Activated CD4-positive, alpha-beta T cell treated with anti-CD3 and anti-CD28 coated beads, Interleukin-2, amount 10 ng/mL, durations not matched to agents 24 days and 14 days (primary cell): ENCODE measurements at regions not wholly inside any gene's neighbourhood (a gene's known extent, or its start where the extent isn't known, plus 50 kb on each side); places are given as distances from the start of the nearest gene placed in this dataset.
A peak's percentile ranks its signal among the peaks of the same experiment; 100 is the strongest.
"Not testable (repeated sequence)": the region's sequence is repeated elsewhere in the genome, so short reads cannot be mapped to it uniquely, and the experiment has no call there.

Experiments used
- DNase-seq: peaks from one replicate; pipeline ENCODE4 v3.0.0; 2022
- H3K27ac Mint-ChIP-seq: one replicate; pipeline ENCODE4 v1.8.0; 2022; ENCODE audit warnings: mild to moderate bottlenecking, mixed read lengths
- H3K27me3 Mint-ChIP-seq: one replicate; pipeline ENCODE4 v1.8.0; 2022; ENCODE audit warnings: mixed read lengths
- H3K36me3 Mint-ChIP-seq: one replicate; pipeline ENCODE4 v1.8.0; 2022; ENCODE audit warnings: low read depth, mild to moderate bottlenecking, mixed read lengths
- H3K4me1 Mint-ChIP-seq: one replicate; pipeline ENCODE4 v1.8.0; 2021; ENCODE audit warnings: mixed read lengths
- H3K4me3 Mint-ChIP-seq: one replicate; pipeline ENCODE4 v1.8.0; 2022; ENCODE audit warnings: mild to moderate bottlenecking, moderate library complexity, mixed read lengths
- H3K9me3 Mint-ChIP-seq: one replicate; pipeline ENCODE4 v1.8.0; 2021; ENCODE audit warnings: mixed read lengths
- intact Hi-C: fragments of 100-400 bp; cut with micrococcal nuclease; formaldehyde crosslinking; loops from one replicate; pipeline ENCODE4 v1.15.1; 2023

GRCh38 chr12:14239935-14240872 is 125.3 kb upstream of the ATF7IP start:
- Mint-ChIP-seq H3K36me3 (peaks cover 11% of the 10 kb centered on the region), H3K4me3 (peak overlapping the region; percentile 82), H3K27ac (peak overlapping the region; percentile 82), H3K4me1 (peaks cover 20% of the 10 kb centered on the region), H3K27me3 (no peaks in the 10 kb centered on the region), H3K9me3 (peaks cover 8% of the 10 kb centered on the region)
- no peak for DNase-seq
- intact Hi-C loops: loop anchor here (1.0 to 5.0 kb wide), 7 partner anchors 16 to 527 kb away; partner anchors contain the start of gene ATF7IP

GRCh38 chr12:14240873-14241220 is 124.6 kb upstream of the ATF7IP start:
- Mint-ChIP-seq H3K36me3 (peaks cover 11% of the 10 kb centered on the region), H3K9me3 (peaks cover 8% of the 10 kb centered on the region), H3K27me3 (no peaks in the 10 kb centered on the region), H3K4me1 (peaks cover 20% of the 10 kb centered on the region), H3K4me3 (peak overlapping the region; percentile 82), H3K27ac (peak overlapping the region; percentile 82)
- intact Hi-C loops: no loop called here
- DNase-seq: no peak

- Mint-ChIP-seq H3K4me1 (peaks cover 20% of the 10 kb centered on the region), H3K36me3 (peaks cover 11% of the 10 kb centered on the region)
- intact Hi-C loops, DNase-seq, H3K27ac Mint-ChIP-seq, H3K9me3 Mint-ChIP-seq, H3K4me3 Mint-ChIP-seq, H3K27me3 Mint-ChIP-seq: not testable (repeated sequence)
Measured at GRCh38 chr12:14242825-14243224, 122.7 kb upstream of the ATF7IP start.

GRCh38 chr12:14243941-14244340 is 121.5 kb upstream of the ATF7IP start:
- Mint-ChIP-seq H3K27me3 (no peaks in the 10 kb centered on the region), H3K9me3 (peaks cover 8% of the 10 kb centered on the region)
- intact Hi-C loops: no loop called here

GRCh38 chr12:14244876-14245669 is 120.4 kb upstream of the ATF7IP start:
- DNase-seq: no peak
- H3K4me3 Mint-ChIP-seq: no peak overlapping the region

More at GRCh38 chr12:14243941-14244340, 121.5 kb upstream of the ATF7IP start:
- Mint-ChIP-seq H3K36me3 (peaks cover 11% of the 10 kb centered on the region), H3K4me3 (no peak overlapping the region), H3K4me1 (peaks cover 20% of the 10 kb centered on the region), H3K27ac (no peak overlapping the region)
- no peak for DNase-seq

GRCh38 chr12:14247166-14247565 is 118.3 kb upstream of the ATF7IP start:
- H3K27ac Mint-ChIP-seq: no peak overlapping the region
- DNase-seq: no peak
- peaks cover 11% of the 10 kb centered on the region for H3K9me3 Mint-ChIP-seq
- intact Hi-C loops: no loop called here
- no peaks in the 10 kb centered on the region for H3K27me3 Mint-ChIP-seq
- H3K4me3 Mint-ChIP-seq: no peak overlapping the region
- H3K36me3 Mint-ChIP-seq: peaks cover 5% of the 10 kb centered on the region
- H3K4me1 Mint-ChIP-seq: peaks cover 3% of the 10 kb centered on the region

More at GRCh38 chr12:14244876-14245669, 120.4 kb upstream of the ATF7IP start:
- intact Hi-C loops: no loop called here
- Mint-ChIP-seq H3K27ac (no peak overlapping the region), H3K36me3 (peaks cover 11% of the 10 kb centered on the region), H3K4me1 (peaks cover 9% of the 10 kb centered on the region), H3K27me3 (no peaks in the 10 kb centered on the region), H3K9me3 (peaks cover 8% of the 10 kb centered on the region)

GRCh38 chr12:14249368-14249767 is 116.1 kb upstream of the ATF7IP start:
- Mint-ChIP-seq H3K4me3 (no peak overlapping the region), H3K4me1 (peaks cover 5% of the 10 kb centered on the region)

GRCh38 chr12:14252697-14253096 is 112.8 kb upstream of the ATF7IP start:
- no peak for DNase-seq
- Mint-ChIP-seq H3K27me3 (no peaks in the 10 kb centered on the region), H3K9me3 (peaks cover 14% of the 10 kb centered on the region), H3K4me1 (peaks cover 35% of the 10 kb centered on the region), H3K36me3 (peaks cover 13% of the 10 kb centered on the region), H3K4me3 (peak overlapping the region; percentile 40), H3K27ac (peak overlapping the region; percentile 79)
- intact Hi-C loops: loop anchor here (1.0 kb wide), 1 partner anchor 31 kb away; no protein-coding TSS in a partner anchor

More at GRCh38 chr12:14249368-14249767, 116.1 kb upstream of the ATF7IP start:
- Mint-ChIP-seq H3K27ac (no peak overlapping the region), H3K27me3 (no peaks in the 10 kb centered on the region), H3K36me3 (peaks cover under 1% of the 10 kb centered on the region), H3K9me3 (peaks cover 6% of the 10 kb centered on the region)
- intact Hi-C loops: no loop called here
- no peak for DNase-seq

- Mint-ChIP-seq H3K36me3 (peaks cover 21% of the 10 kb centered on the region), H3K4me3 (no peak overlapping the region), H3K27me3 (no peaks in the 10 kb centered on the region), H3K9me3 (peaks cover 22% of the 10 kb centered on the region), H3K27ac (peak overlapping the region; percentile 29), H3K4me1 (peaks cover 43% of the 10 kb centered on the region)
- intact Hi-C loops: no loop called here
- no peak for DNase-seq
Measured at GRCh38 chr12:14253496-14253895, 112.0 kb upstream of the ATF7IP start.

- intact Hi-C loops: loop anchor here (5.0 kb wide), 1 partner anchor 698 kb away; no protein-coding TSS in a partner anchor
- Mint-ChIP-seq H3K4me1 (peaks cover 45% of the 10 kb centered on the region), H3K27me3 (no peaks in the 10 kb centered on the region), H3K4me3 (peak overlapping the region; percentile 23), H3K9me3 (peaks cover 24% of the 10 kb centered on the region), H3K36me3 (peaks cover 26% of the 10 kb centered on the region), H3K27ac (peak overlapping the region; percentile 99)
- DNase-seq: no peak
Measured at GRCh38 chr12:14254781-14255180, 110.7 kb upstream of the ATF7IP start.

GRCh38 chr12:14256121-14256520 is 109.4 kb upstream of the ATF7IP start:
- intact Hi-C loops: loop anchor here (1.0 to 5.0 kb wide), 8 partner anchors 17 to 696 kb away; partner anchors contain the start of gene ATF7IP
- no peaks in the 10 kb centered on the region for H3K27me3 Mint-ChIP-seq
- peaks cover 23% of the 10 kb centered on the region for H3K9me3 Mint-ChIP-seq
- peak overlapping the region; percentile 81 for H3K4me3 Mint-ChIP-seq
- H3K36me3 Mint-ChIP-seq: peaks cover 29% of the 10 kb centered on the region
- H3K4me1 Mint-ChIP-seq: peaks cover 48% of the 10 kb centered on the region
- H3K27ac Mint-ChIP-seq: peak overlapping the region; percentile 99
- DNase-seq: peak; percentile 83

GRCh38 chr12:14256555-14257169 is 108.8 kb upstream of the ATF7IP start:
- H3K4me3 Mint-ChIP-seq: peak overlapping the region; percentile 81
- peaks cover 23% of the 10 kb centered on the region for H3K9me3 Mint-ChIP-seq
- H3K36me3 Mint-ChIP-seq: peaks cover 29% of the 10 kb centered on the region
- intact Hi-C loops: loop anchor here (1.0 to 5.0 kb wide), 10 partner anchors 17 to 696 kb away; partner anchors contain the start of gene ATF7IP
- H3K4me1 Mint-ChIP-seq: peaks cover 48% of the 10 kb centered on the region
- H3K27me3 Mint-ChIP-seq: no peaks in the 10 kb centered on the region
- H3K27ac Mint-ChIP-seq: peak overlapping the region; percentile 99
- peak; percentile 90 for DNase-seq

GRCh38 chr12:14257303-14257733 is 108.2 kb upstream of the ATF7IP start:
- peak overlapping the region; percentile 81 for H3K4me3 Mint-ChIP-seq
- DNase-seq: no peak
- H3K27ac Mint-ChIP-seq: peak overlapping the region; percentile 99
- H3K4me1 Mint-ChIP-seq: peaks cover 46% of the 10 kb centered on the region
- H3K9me3 Mint-ChIP-seq: peaks cover 23% of the 10 kb centered on the region
- intact Hi-C loops: loop anchor here (1.0 to 5.0 kb wide), 5 partner anchors 21 to 695 kb away; a partner anchor contains a TSS
- H3K36me3 Mint-ChIP-seq: peaks cover 29% of the 10 kb centered on the region
- no peaks in the 10 kb centered on the region for H3K27me3 Mint-ChIP-seq
